Activated naive CD4-positive, alpha-beta T cell treated with anti-CD3 and anti-CD28 coated beads, Interleukin-2, amount 50 U/mL, for 72 hours (primary cell): ENCODE measurements at regions not wholly inside any gene's neighbourhood (a gene's known extent, or its start where the extent isn't known, plus 50 kb on each side); places are given as distances from the start of the nearest gene placed in this dataset.

Experiments used
- ATAC-seq, 2 donors: fragments of 150-1000 bp; cut with Tn5 transposase; 2 replicates each; pipeline ENCODE4 v1.10.0; 2021; ENCODE audit warnings: mild to moderate bottlenecking in 2 of 2, moderate library complexity in 2 of 2
- DNase-seq, 2 donors: peaks; one replicate each; pipeline ENCODE4 v3.0.0; 2021 to 2022; ENCODE audit warnings: low spot score in 2 of 2
- H3K27ac Mint-ChIP-seq, 2 donors: one replicate each; pipeline ENCODE4 v1.8.0; 2022; ENCODE audit warnings: mild to moderate bottlenecking in 2 of 2, mixed read lengths in 2 of 2
- H3K36me3 Mint-ChIP-seq, 2 donors: one replicate each; pipeline ENCODE4 v1.8.0; 2022; ENCODE audit warnings: mixed read lengths in 2 of 2
- H3K9me3 Mint-ChIP-seq, 2 donors: one replicate each; pipeline ENCODE4 v1.8.0; 2022; ENCODE audit warnings: mixed read lengths in 2 of 2

- no peak for DNase-seq
- ATAC-seq = no peak
- Mint-ChIP-seq H3K36me3 (peaks cover 28 to 45% of the 10 kb centered on the region in 2 donors), H3K9me3 (peaks cover 23 to 24% of the 10 kb centered on the region in 2 donors), H3K27ac (no peak overlapping the region)
Measured at GRCh38 chr2:181169503-181169902, 189.1 kb downstream of the UBE2E3 start.

GRCh38 chr2:181170256-181170655 is 189.9 kb downstream of the UBE2E3 start:
- peaks cover 27 to 51% of the 10 kb centered on the region in 2 donors for H3K36me3 Mint-ChIP-seq
- H3K9me3 Mint-ChIP-seq = peaks cover 23 to 24% of the 10 kb centered on the region in 2 donors
- H3K27ac Mint-ChIP-seq = peak overlapping the region in 1 of 2 donors; percentile 44
- DNase-seq (no peak), ATAC-seq (no peak)

GRCh38 chr2:181172676-181173075 is 192.3 kb downstream of the UBE2E3 start:
- ATAC-seq (no peak), DNase-seq (no peak)
- no peak overlapping the region for H3K27ac Mint-ChIP-seq
- peaks cover 6 to 30% of the 10 kb centered on the region in 2 donors for H3K36me3 Mint-ChIP-seq
- peaks cover 3 to 6% of the 10 kb centered on the region in 2 donors for H3K9me3 Mint-ChIP-seq

- Mint-ChIP-seq H3K27ac (no peak overlapping the region), H3K36me3 (peaks cover 5 to 22% of the 10 kb centered on the region in 2 donors), H3K9me3 (peaks cover 0 to 4% of the 10 kb centered on the region in 2 donors)
- DNase-seq (no peak), ATAC-seq (no peak)
Measured at GRCh38 chr2:181174611-181175580, 194.5 kb downstream of the UBE2E3 start.

DNA sequence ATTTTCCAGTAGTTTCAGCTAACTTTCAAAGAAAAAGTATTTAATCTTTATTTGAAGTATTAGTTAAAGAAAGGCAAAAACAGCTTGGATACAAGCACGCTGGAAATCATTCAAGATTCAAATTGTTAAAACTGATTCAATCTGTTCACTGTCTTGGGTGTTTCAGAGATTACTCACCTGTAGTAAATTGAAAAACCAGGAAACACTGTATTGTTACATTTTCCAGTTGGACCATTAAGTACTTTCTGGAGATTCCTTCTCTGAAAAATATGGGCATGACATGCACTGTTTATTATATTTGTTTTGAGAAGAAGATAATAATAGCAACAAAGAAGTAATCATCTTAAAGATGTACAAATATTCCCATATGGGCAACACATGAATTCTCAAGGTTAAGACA is 196.1 kb downstream of the UBE2E3 start:
- H3K36me3 Mint-ChIP-seq = peaks cover 10 to 30% of the 10 kb centered on the region in 2 donors
- DNase-seq = no peak
- H3K27ac Mint-ChIP-seq = no peak overlapping the region
- H3K9me3 Mint-ChIP-seq = peaks cover 0 to 9% of the 10 kb centered on the region in 2 donors
- no peak for ATAC-seq

DNA sequence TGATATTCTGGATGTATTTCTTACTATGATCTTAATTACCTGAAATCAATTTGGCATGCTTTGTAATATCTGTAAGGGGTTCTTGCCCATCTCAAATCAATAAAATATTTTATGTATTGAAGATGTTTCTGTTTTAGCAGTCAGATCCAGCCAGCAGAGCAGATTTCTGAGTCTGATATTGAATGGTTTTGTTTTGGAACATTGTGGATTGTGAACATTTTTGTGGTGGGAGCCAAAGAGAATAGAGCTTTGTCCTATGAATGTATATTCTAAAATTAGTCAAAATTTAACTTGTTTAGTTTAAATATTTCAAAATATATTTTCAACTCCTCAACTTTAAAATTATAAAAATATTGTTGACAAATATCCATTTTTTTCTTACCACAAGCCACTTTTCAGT is 197.0 kb downstream of the UBE2E3 start:
- H3K9me3 Mint-ChIP-seq = peaks cover 0 to 9% of the 10 kb centered on the region in 2 donors
- H3K27ac Mint-ChIP-seq = no peak overlapping the region
- peaks cover 10 to 30% of the 10 kb centered on the region in 2 donors for H3K36me3 Mint-ChIP-seq

GRCh38 chr2:181178130-181178529 is 197.7 kb downstream of the UBE2E3 start:
- peak; percentile 64 to 91 for ATAC-seq
- Mint-ChIP-seq H3K36me3 (peaks cover 10 to 30% of the 10 kb centered on the region in 2 donors), H3K27ac (no peak overlapping the region), H3K9me3 (peaks cover 0 to 9% of the 10 kb centered on the region in 2 donors)
- peak in 1 of 2 donors; percentile 21 for DNase-seq

More for the DNA sequence above, 197.0 kb downstream of the UBE2E3 start:
- DNase-seq (no peak), ATAC-seq (no peak)

- Mint-ChIP-seq H3K9me3 (peaks cover 0 to 9% of the 10 kb centered on the region in 2 donors), H3K27ac (no peak overlapping the region), H3K36me3 (peaks cover 10 to 25% of the 10 kb centered on the region in 2 donors)
- DNase-seq (peak in 1 of 2 donors; percentile 15), ATAC-seq (peak; percentile 50 to 73)
Measured at GRCh38 chr2:181178823-181179412, 198.5 kb downstream of the UBE2E3 start.

DNA sequence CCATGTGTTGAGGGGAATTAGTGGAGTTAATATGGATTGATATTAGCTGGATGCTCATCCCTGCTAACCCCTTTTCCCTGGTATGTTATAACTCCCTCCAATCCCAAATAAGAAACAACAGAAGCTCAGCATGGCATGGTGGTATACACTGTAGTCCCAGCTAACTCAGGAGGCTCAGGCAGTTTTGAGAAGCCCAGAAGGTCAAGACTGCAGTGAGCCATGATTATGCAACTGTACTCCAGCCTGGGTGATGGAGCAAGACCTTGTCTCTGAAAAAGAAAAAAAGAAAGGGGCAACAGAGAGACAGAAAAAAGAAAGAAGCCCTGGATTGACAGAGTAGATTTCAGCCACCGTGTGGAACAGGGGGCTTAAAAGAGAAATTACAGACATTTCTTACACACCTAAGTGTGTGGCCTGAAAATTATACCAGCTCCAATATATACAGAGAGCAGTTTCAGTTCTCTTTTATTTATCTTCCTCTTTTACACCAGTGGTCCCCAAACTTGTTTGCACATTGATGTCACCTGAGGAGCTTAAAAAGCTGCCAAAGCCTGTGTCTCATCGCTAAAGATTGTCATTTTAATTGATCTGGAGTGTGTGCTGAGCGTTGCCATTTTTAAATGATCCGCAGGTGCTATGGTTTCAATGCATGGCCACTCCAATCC is 203.6 kb downstream of the UBE2E3 start:
- ATAC-seq (no peak), DNase-seq (no peak)
- peaks cover 0 to 9% of the 10 kb centered on the region in 2 donors for H3K9me3 Mint-ChIP-seq
- peaks cover 10 to 19% of the 10 kb centered on the region in 2 donors for H3K36me3 Mint-ChIP-seq
- H3K27ac Mint-ChIP-seq = no peak overlapping the region

GRCh38 chr2:181185421-181185820 is 205.0 kb downstream of the UBE2E3 start:
- Mint-ChIP-seq H3K36me3 (peaks cover under 1 to 8% of the 10 kb centered on the region in 2 donors), H3K27ac (no peak overlapping the region), H3K9me3 (peaks cover 0 to 2% of the 10 kb centered on the region in 2 donors)
- no peak for DNase-seq
- ATAC-seq = no peak

DNA sequence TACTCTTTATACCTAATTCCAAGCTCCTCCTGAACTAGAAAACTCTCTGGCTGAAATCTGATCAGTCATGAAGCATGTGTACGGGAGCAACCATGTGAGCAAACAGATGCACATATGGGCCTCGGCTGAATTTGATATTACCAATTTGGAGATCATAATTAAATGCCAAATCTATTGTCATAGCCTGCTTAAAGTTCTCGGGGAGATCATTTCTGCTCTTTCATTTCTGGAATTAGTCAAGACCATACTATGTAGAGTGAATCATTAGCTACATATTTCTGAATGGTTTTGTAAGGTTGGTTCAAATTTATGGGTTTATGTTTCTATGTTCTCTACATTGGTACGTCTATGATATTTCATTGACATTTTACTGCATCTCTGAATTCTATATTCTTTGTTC is 205.5 kb downstream of the UBE2E3 start:
- no peak for DNase-seq
- Mint-ChIP-seq H3K36me3 (peaks cover 0 to 6% of the 10 kb centered on the region in 2 donors), H3K9me3 (no peaks in the 10 kb centered on the region), H3K27ac (no peak overlapping the region)
- ATAC-seq = peak; percentile 49 to 91

GRCh38 chr2:181188605-181189004 is 208.2 kb downstream of the UBE2E3 start:
- Mint-ChIP-seq H3K9me3 (peaks cover 4 to 5% of the 10 kb centered on the region in 2 donors), H3K27ac (no peak overlapping the region), H3K36me3 (peaks cover 5 to 18% of the 10 kb centered on the region in 2 donors)
- no peak for DNase-seq
- no peak for ATAC-seq

GRCh38 chr2:181189951-181190350 is 209.5 kb downstream of the UBE2E3 start:
- Mint-ChIP-seq H3K36me3 (peaks cover 5 to 18% of the 10 kb centered on the region in 2 donors), H3K27ac (no peak overlapping the region), H3K9me3 (peaks cover 8 to 9% of the 10 kb centered on the region in 2 donors)
- ATAC-seq = no peak
- DNase-seq = no peak

- DNase-seq (no peak), ATAC-seq (peak in 1 of 2 donors; percentile 46)
- Mint-ChIP-seq H3K27ac (no peak overlapping the region), H3K36me3 (peaks cover 5 to 17% of the 10 kb centered on the region in 2 donors), H3K9me3 (peaks cover 8 to 9% of the 10 kb centered on the region in 2 donors)
Measured at GRCh38 chr2:181190711-181191110, 210.3 kb downstream of the UBE2E3 start.

- ATAC-seq (no peak), DNase-seq (no peak)
- Mint-ChIP-seq H3K27ac (no peak overlapping the region), H3K36me3 (peaks cover 9 to 31% of the 10 kb centered on the region in 2 donors), H3K9me3 (peaks cover 8 to 9% of the 10 kb centered on the region in 2 donors)
Measured at GRCh38 chr2:181193550-181193949, 213.1 kb downstream of the UBE2E3 start.

DNA sequence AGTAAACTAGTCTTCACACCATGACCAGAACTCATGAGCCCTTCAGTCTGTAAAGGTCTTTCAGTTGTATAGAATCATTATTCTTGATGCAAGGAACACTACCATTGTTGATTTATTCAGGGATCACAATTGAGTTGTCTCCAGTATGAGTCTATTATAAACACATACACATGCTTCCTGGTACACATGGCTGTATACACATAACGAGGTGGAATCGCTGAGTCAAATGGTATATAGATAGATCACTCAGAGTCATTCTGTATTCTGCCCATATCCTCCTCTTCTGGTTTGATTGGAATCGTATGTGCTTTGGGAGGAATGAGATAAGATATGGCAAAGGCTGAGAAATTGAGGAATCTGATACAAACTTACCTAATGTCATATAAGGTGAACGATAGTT is 216.0 kb downstream of the UBE2E3 start:
- peak overlapping the region in 1 of 2 donors; percentile 64 for H3K27ac Mint-ChIP-seq
- ATAC-seq = peak; percentile 28 to 78
- no peak for DNase-seq
- H3K9me3 Mint-ChIP-seq = peaks cover 13 to 14% of the 10 kb centered on the region in 2 donors
- H3K36me3 Mint-ChIP-seq = peaks cover 14 to 45% of the 10 kb centered on the region in 2 donors
